Mesenchymal stem cell (in vitro differentiated cells and primary cell): ENCODE measurements at regions not wholly inside any gene's neighbourhood (a gene's known extent, or its start where the extent isn't known, plus 50 kb on each side); places are given as distances from the start of the nearest gene placed in this dataset.
A peak's percentile ranks its signal among the peaks of the same experiment; 100 is the strongest.
"Not testable (repeated sequence)": the region's sequence is repeated elsewhere in the genome, so short reads cannot be mapped to it uniquely, and the experiment has no call there.

ENCODE experiments used
- DNase-seq: peaks from one replicate; pipeline ENCODE4 v3.0.0-alpha.2; 2013
- H2AFZ ChIP-seq: one replicate; pipeline ENCODE4 v1.6.1; 2013; ENCODE audit warnings: low read depth, mild to moderate bottlenecking, control low read depth, inconsistent platforms, low read length, moderate library complexity
- H2AK5ac ChIP-seq: 2 replicates; pipeline ENCODE4 v1.6.1; 2013; ENCODE audit warnings: low read length, moderate library complexity, mild to moderate bottlenecking, inconsistent platforms; ENCODE audit not compliant: severe bottlenecking
- H2BK120ac ChIP-seq: one replicate; pipeline ENCODE4 v1.6.1; 2013; ENCODE audit warnings: low read depth, mild to moderate bottlenecking, inconsistent platforms, low read length, moderate library complexity
- H2BK12ac ChIP-seq, 2 experiments: one replicate each; pipeline ENCODE4 v1.6.1; 2013; ENCODE audit warnings: inconsistent platforms in 2 of 2, low read length in 2 of 2, mild to moderate bottlenecking in 2 of 2, moderate library complexity in 2 of 2, control low read depth in 1 of 2
- H2BK15ac ChIP-seq: one replicate; pipeline ENCODE4 v1.6.1; 2013; ENCODE audit warnings: mild to moderate bottlenecking, low read depth, inconsistent platforms; ENCODE audit not compliant: poor library complexity, severe bottlenecking
- H2BK5ac ChIP-seq: 2 replicates; pipeline ENCODE4 v1.6.1; 2013; ENCODE audit warnings: low read depth, mild to moderate bottlenecking, low read length, control low read depth, inconsistent platforms; ENCODE audit not compliant: poor library complexity, severe bottlenecking
- H3K14ac ChIP-seq, 2 experiments: one replicate each; pipeline ENCODE4 v1.6.1; 2013; ENCODE audit warnings: inconsistent platforms in 2 of 2, low read length in 2 of 2, control low read depth in 1 of 2, mild to moderate bottlenecking in 1 of 2, moderate library complexity in 1 of 2
- H3K18ac ChIP-seq, 2 experiments: one replicate each; pipeline ENCODE4 v1.6.1; 2013; ENCODE audit warnings: inconsistent platforms in 2 of 2, low read length in 2 of 2, control low read depth in 1 of 2, low read depth in 1 of 2, mild to moderate bottlenecking in 1 of 2
- H3K23ac ChIP-seq, 2 experiments: one replicate each; pipeline ENCODE4 v1.6.1; 2013; ENCODE audit warnings: inconsistent platforms in 2 of 2, low read length in 2 of 2, mild to moderate bottlenecking in 2 of 2, moderate library complexity in 2 of 2, control low read depth in 1 of 2
- H3K27ac ChIP-seq: 2 replicates; pipeline ENCODE4 v1.5.1; 2013; ENCODE audit warnings: mild to moderate bottlenecking, moderate library complexity, low read length, control low read depth, inconsistent platforms; ENCODE audit not compliant: poor library complexity, severe bottlenecking
- H3K27me3 ChIP-seq, 2 experiments: 2 replicates each; pipeline versions ENCODE4 v1.6.1 to v1.7.0; 2013; ENCODE audit warnings: low read length in 2 of 2, mild to moderate bottlenecking in 2 of 2, moderate library complexity in 2 of 2, control low read depth in 1 of 2, inconsistent platforms in 1 of 2; ENCODE audit not compliant: control insufficient read depth in 1 of 2, insufficient read depth in 1 of 2
- H3K36me3 ChIP-seq, 2 experiments: 2 replicates each; pipeline versions ENCODE4 v1.6.1 to v1.7.0; 2013; ENCODE audit warnings: low read length in 2 of 2, control low read depth in 1 of 2, inconsistent platforms in 1 of 2, low read depth in 1 of 2, mild to moderate bottlenecking in 1 of 2; ENCODE audit not compliant: insufficient read depth in 2 of 2, control insufficient read depth in 1 of 2
- H3K4ac ChIP-seq, 2 experiments: one replicate each; pipeline ENCODE4 v1.6.1; 2013; ENCODE audit warnings: inconsistent platforms in 2 of 2, low read length in 2 of 2, mild to moderate bottlenecking in 2 of 2, moderate library complexity in 2 of 2, control low read depth in 1 of 2, low read depth in 1 of 2
- H3K4me1 ChIP-seq: 2 replicates; pipeline ENCODE4 v1.6.1; 2013; ENCODE audit warnings: low read depth, low read length, control low read depth; ENCODE audit not compliant: control insufficient read depth, insufficient read depth
- H3K4me2 ChIP-seq: 2 replicates; pipeline ENCODE4 v1.6.1; 2013; ENCODE audit warnings: low read length, mild to moderate bottlenecking, inconsistent platforms; ENCODE audit not compliant: poor library complexity, severe bottlenecking
- H3K4me3 ChIP-seq, 2 experiments: 2 replicates each; pipeline versions ENCODE4 v1.5.1 to v1.7.0; 2013; ENCODE audit warnings: low read length in 2 of 2, mild to moderate bottlenecking in 2 of 2, control low read depth in 1 of 2, low read depth in 1 of 2; ENCODE audit not compliant: insufficient read depth in 1 of 2
- H3K79me1 ChIP-seq: replicated peaks from 2 replicates; pipeline ENCODE4 v1.6.1; 2013; ENCODE audit warnings: mild to moderate bottlenecking, control low read depth, low read length, inconsistent platforms; ENCODE audit not compliant: poor library complexity, severe bottlenecking
- H3K9ac ChIP-seq: 2 replicates; pipeline ENCODE4 v1.7.0; 2013; ENCODE audit warnings: mild to moderate bottlenecking, low read length, moderate library complexity
- H3K9me3 ChIP-seq: 2 replicates; pipeline ENCODE4 v1.7.0; 2013; ENCODE audit warnings: mild to moderate bottlenecking, low read length; ENCODE audit not compliant: control insufficient read depth
- H4K8ac ChIP-seq: one replicate; pipeline ENCODE4 v1.6.1; 2013; ENCODE audit warnings: inconsistent platforms, mild to moderate bottlenecking, low read length, moderate library complexity
- H4K91ac ChIP-seq: one replicate; pipeline ENCODE4 v1.6.1; 2013; ENCODE audit warnings: mild to moderate bottlenecking, low read length, inconsistent platforms
- WGBS: methylation state at CpG from one replicate; pipeline ENCODE4 v1.1.7; 2013; ENCODE audit warnings: mixed read lengths; 5-methylcytosine and 5-hydroxymethylcytosine counted together

GRCh38 chr6:137941995-137942394, 74.9 kb downstream of the TNFAIP3 start:
- no peaks in the 10 kb centered on the region for H3K79me1 ChIP-seq
- WGBS = 53% methylated on average over 2 of the region's 2 CpGs
- H3K18ac ChIP-seq = no peak overlapping the region
- H2AK5ac ChIP-seq = no peak overlapping the region
- no peak overlapping the region for H2BK15ac ChIP-seq
- no peak overlapping the region for H2BK12ac ChIP-seq
- no peak overlapping the region for H3K23ac ChIP-seq
- H3K4me2 ChIP-seq = no peak overlapping the region
- H2BK5ac ChIP-seq = no peak overlapping the region
- no peak overlapping the region for H3K14ac ChIP-seq
- H3K27ac ChIP-seq = no peak overlapping the region
- H3K9me3 ChIP-seq = no peaks in the 10 kb centered on the region
- H3K4me1 ChIP-seq = no peaks in the 10 kb centered on the region
- no peak overlapping the region for H2AFZ ChIP-seq
- H3K27me3 ChIP-seq = no peaks in the 10 kb centered on the region
- DNase-seq = no peak
- no peak overlapping the region for H2BK120ac ChIP-seq
- H3K36me3 ChIP-seq = no peaks in the 10 kb centered on the region
- no peak overlapping the region for H4K91ac ChIP-seq
- H3K4ac ChIP-seq = no peak overlapping the region
- H3K9ac ChIP-seq = no peak overlapping the region
- H3K4me3 ChIP-seq = no peak overlapping the region
- H4K8ac ChIP-seq = no peak overlapping the region

- no peak overlapping the region for H2BK120ac ChIP-seq
- no peak overlapping the region for H3K23ac ChIP-seq
- no peak for DNase-seq
- no peak overlapping the region for H2BK12ac ChIP-seq
- H3K4me1 ChIP-seq = no peaks in the 10 kb centered on the region
- no peaks in the 10 kb centered on the region for H3K36me3 ChIP-seq
- no peak overlapping the region for H3K4me3 ChIP-seq
- H3K4ac ChIP-seq = no peak overlapping the region
- H3K27ac ChIP-seq = no peak overlapping the region
- no peak overlapping the region for H2AFZ ChIP-seq
- H2BK15ac ChIP-seq = no peak overlapping the region
- no peak overlapping the region for H2AK5ac ChIP-seq
- no peaks in the 10 kb centered on the region for H3K27me3 ChIP-seq
- no peak overlapping the region for H2BK5ac ChIP-seq
- H4K91ac ChIP-seq = no peak overlapping the region
- H3K18ac ChIP-seq = no peak overlapping the region
- no peak overlapping the region for H3K14ac ChIP-seq
- no peaks in the 10 kb centered on the region for H3K79me1 ChIP-seq
- no peak overlapping the region for H3K4me2 ChIP-seq
- no peak overlapping the region for H3K9ac ChIP-seq
- no peaks in the 10 kb centered on the region for H3K9me3 ChIP-seq
- H4K8ac ChIP-seq = no peak overlapping the region
Measured at GRCh38 chr6:137942736-137943135, 75.7 kb downstream of the TNFAIP3 start.

- Histone ChIP-seq H3K4me3 (peak overlapping the region in 1 of 2 experiments; percentile 63), H3K9ac (peak overlapping the region; percentile 53)
- H4K91ac ChIP-seq, H3K27ac ChIP-seq, H3K4ac ChIP-seq, H3K27me3 ChIP-seq, H2BK5ac ChIP-seq, H3K14ac ChIP-seq, H3K79me1 ChIP-seq, H3K4me1 ChIP-seq, H3K9me3 ChIP-seq, H2BK120ac ChIP-seq, H2AK5ac ChIP-seq, H2BK15ac ChIP-seq, H2BK12ac ChIP-seq, H2AFZ ChIP-seq, DNase-seq, H4K8ac ChIP-seq, H3K23ac ChIP-seq, H3K18ac ChIP-seq, H3K4me2 ChIP-seq, H3K36me3 ChIP-seq: not testable (repeated sequence)
- 28% methylated on average over 2 of the region's 3 CpGs for WGBS
Measured at GRCh38 chr6:137944381-137944780, 77.3 kb downstream of the TNFAIP3 start.

- H3K27ac ChIP-seq = no peak overlapping the region
- H3K4me2 ChIP-seq = no peak overlapping the region
- no peak overlapping the region for H3K23ac ChIP-seq
- H3K4me1 ChIP-seq = no peaks in the 10 kb centered on the region
- no peak overlapping the region for H4K91ac ChIP-seq
- no peak overlapping the region for H2BK120ac ChIP-seq
- H2BK15ac ChIP-seq = no peak overlapping the region
- no peak overlapping the region for H2BK12ac ChIP-seq
- H3K36me3 ChIP-seq = no peaks in the 10 kb centered on the region
- no peaks in the 10 kb centered on the region for H3K27me3 ChIP-seq
- H4K8ac ChIP-seq = no peak overlapping the region
- peak; percentile 54 for DNase-seq
- H3K9ac ChIP-seq = peak overlapping the region; percentile 53
- 100% methylated on average over 2 of the region's 6 CpGs for WGBS
- no peaks in the 10 kb centered on the region for H3K79me1 ChIP-seq
- H3K18ac ChIP-seq = no peak overlapping the region
- no peak overlapping the region for H3K14ac ChIP-seq
- H2AK5ac ChIP-seq = no peak overlapping the region
- H2AFZ ChIP-seq = no peak overlapping the region
- no peaks in the 10 kb centered on the region for H3K9me3 ChIP-seq
- H2BK5ac ChIP-seq = no peak overlapping the region
- H3K4ac ChIP-seq = no peak overlapping the region
- H3K4me3 ChIP-seq = peak overlapping the region in 1 of 2 experiments; percentile 63
Measured at GRCh38 chr6:137944793-137945498, 77.9 kb downstream of the TNFAIP3 start.
